ENCODE measurements at regions not wholly inside any gene's neighbourhood (a gene's known extent, or its start where the extent isn't known, plus 50 kb on each side); places are given as distances from the start of the nearest gene placed in this dataset.

DNA sequence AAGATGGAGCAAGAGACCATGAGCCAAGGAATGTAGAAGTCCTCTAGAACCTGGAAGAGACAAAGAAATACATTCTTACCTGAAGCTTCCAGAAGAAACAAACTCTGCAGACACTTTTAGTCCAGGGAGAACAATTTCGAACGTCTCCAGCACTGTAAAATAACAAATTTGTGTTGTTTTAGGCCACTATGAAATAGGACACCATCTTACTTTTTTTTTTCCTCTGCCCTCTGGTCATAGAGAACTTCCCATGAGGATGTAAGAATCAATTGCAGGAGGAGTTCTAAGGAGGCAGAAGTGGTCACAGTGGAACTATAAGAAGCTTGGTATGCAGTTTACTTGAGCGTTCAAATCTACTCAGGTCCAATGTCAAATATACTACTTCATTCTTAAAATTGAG lies 1295.9 kb downstream of the ZPLD1 start:
- Histone ChIP-seq H3K4me1 (ENCODE audit: control insufficient read depth, insufficient read depth, low read length) (no peaks in the 10 kb centered on the region), H3K9ac (ENCODE audit: low read length) (no peak overlapping the region), H3K36me3 (ENCODE audit: control insufficient read depth, insufficient read depth, low read length) (no peaks in the 10 kb centered on the region), H3K9me3 (ENCODE audit: control insufficient read depth, insufficient read depth, low read depth, low read length) (no peaks in the 10 kb centered on the region), H3K27me3 (ENCODE audit: control insufficient read depth, insufficient read depth, low read length) (no peaks in the 10 kb centered on the region), H3K4me3 (ENCODE audit: low read depth, low read length) (no peak overlapping the region), H3K27ac (ENCODE audit: low read depth, low read length) (no peak overlapping the region)

GRCh38 chr3:103752986-103753385 lies 1318.2 kb downstream of the ZPLD1 start:
- Histone ChIP-seq H3K27ac (ENCODE audit: low read depth, low read length) (no peak overlapping the region), H3K9me3 (ENCODE audit: control insufficient read depth, insufficient read depth, low read depth, low read length) (no peaks in the 10 kb centered on the region), H3K9ac (ENCODE audit: low read length) (no peak overlapping the region), H3K4me1 (ENCODE audit: control insufficient read depth, insufficient read depth, low read length) (no peaks in the 10 kb centered on the region), H3K4me3 (ENCODE audit: low read depth, low read length) (no peak overlapping the region), H3K36me3 (ENCODE audit: control insufficient read depth, insufficient read depth, low read length) (no peaks in the 10 kb centered on the region), H3K27me3 (ENCODE audit: control insufficient read depth, insufficient read depth, low read length) (no peaks in the 10 kb centered on the region)

DNA sequence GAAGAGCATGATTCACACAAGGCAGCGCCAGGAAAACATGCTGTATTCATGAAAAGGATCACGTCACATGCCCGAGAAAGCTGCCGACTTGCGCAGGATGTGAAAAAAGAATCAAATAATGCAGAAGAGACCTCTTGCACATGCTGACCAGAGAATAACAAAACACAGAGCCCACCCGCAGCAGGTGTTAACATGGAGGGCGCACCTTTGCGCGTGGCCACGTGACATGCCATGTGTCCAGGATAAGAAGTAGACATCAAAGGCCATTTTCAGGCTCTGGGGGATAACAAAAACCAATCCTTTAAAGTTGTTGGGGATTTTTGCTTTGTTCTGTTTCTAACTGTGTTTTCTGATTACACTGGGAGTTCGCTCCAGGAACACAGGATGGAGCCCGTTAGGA lies 1332.8 kb downstream of the ZPLD1 start:
- Histone ChIP-seq H3K4me1 (ENCODE audit: control insufficient read depth, insufficient read depth, low read length) (no peaks in the 10 kb centered on the region), H3K9me3 (ENCODE audit: control insufficient read depth, insufficient read depth, low read depth, low read length) (no peaks in the 10 kb centered on the region), H3K27ac (ENCODE audit: low read depth, low read length) (no peak overlapping the region), H3K27me3 (ENCODE audit: control insufficient read depth, insufficient read depth, low read length) (no peaks in the 10 kb centered on the region), H3K9ac (ENCODE audit: low read length) (no peak overlapping the region), H3K36me3 (ENCODE audit: control insufficient read depth, insufficient read depth, low read length) (no peaks in the 10 kb centered on the region), H3K4me3 (ENCODE audit: low read depth, low read length) (no peak overlapping the region)

DNA sequence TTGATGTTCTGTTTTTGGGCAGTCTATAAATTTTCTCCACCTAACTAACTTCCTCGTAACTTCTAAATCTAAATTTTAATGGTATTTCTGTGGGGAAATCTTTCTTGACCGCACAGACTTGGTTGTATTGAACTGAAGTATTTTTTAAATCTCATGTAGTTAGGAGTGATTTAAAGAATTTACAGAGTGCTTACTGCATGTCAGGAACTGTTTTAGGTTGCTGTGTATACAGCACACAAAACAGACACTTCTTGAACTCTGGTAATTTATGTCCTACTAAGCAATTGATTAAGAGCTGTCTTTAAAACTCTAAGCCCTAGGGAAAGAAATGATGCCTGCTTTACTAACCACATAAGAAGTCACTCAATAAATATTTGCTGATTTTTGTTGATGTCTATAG lies 1350.2 kb downstream of the ZPLD1 start:
- H3K4me1 ChIP-seq (ENCODE audit: control insufficient read depth, insufficient read depth, low read length): peaks cover 3% of the 10 kb centered on the region; the same call in 1 of the 2 replicates
- H3K9ac ChIP-seq (ENCODE audit: low read length): no peak overlapping the region
- H3K4me3 ChIP-seq (ENCODE audit: low read depth, low read length): no peak overlapping the region
- no peaks in the 10 kb centered on the region for H3K36me3 ChIP-seq (ENCODE audit: control insufficient read depth, insufficient read depth, low read length)
- H3K27ac ChIP-seq (ENCODE audit: low read depth, low read length): no peak overlapping the region
- H3K9me3 ChIP-seq (ENCODE audit: control insufficient read depth, insufficient read depth, low read depth, low read length): no peaks in the 10 kb centered on the region
- H3K27me3 ChIP-seq (ENCODE audit: control insufficient read depth, insufficient read depth, low read length): no peaks in the 10 kb centered on the region

- peaks cover 3% of the 10 kb centered on the region; the same call in 1 of the 2 replicates for H3K4me1 ChIP-seq (ENCODE audit: control insufficient read depth, insufficient read depth, low read length)
- no peak overlapping the region for H3K27ac ChIP-seq (ENCODE audit: low read depth, low read length)
- H3K36me3 ChIP-seq (ENCODE audit: control insufficient read depth, insufficient read depth, low read length): no peaks in the 10 kb centered on the region
- H3K4me3 ChIP-seq (ENCODE audit: low read depth, low read length): no peak overlapping the region
- no peaks in the 10 kb centered on the region for H3K27me3 ChIP-seq (ENCODE audit: control insufficient read depth, insufficient read depth, low read length)
- no peaks in the 10 kb centered on the region for H3K9me3 ChIP-seq (ENCODE audit: control insufficient read depth, insufficient read depth, low read depth, low read length)
- H3K9ac ChIP-seq (ENCODE audit: low read length): no peak overlapping the region
Observed at GRCh38 chr3:103785537-103785936, 1350.7 kb downstream of the ZPLD1 start.

GRCh38 chr3:103786296-103786695 lies 1351.5 kb downstream of the ZPLD1 start:
- Histone ChIP-seq H3K27me3 (ENCODE audit: control insufficient read depth, insufficient read depth, low read length) (no peaks in the 10 kb centered on the region), H3K4me3 (ENCODE audit: low read depth, low read length) (no peak overlapping the region), H3K36me3 (ENCODE audit: control insufficient read depth, insufficient read depth, low read length) (no peaks in the 10 kb centered on the region), H3K9ac (ENCODE audit: low read length) (no peak overlapping the region), H3K4me1 (ENCODE audit: control insufficient read depth, insufficient read depth, low read length) (peaks cover 3% of the 10 kb centered on the region; the same call in 1 of the 2 replicates), H3K27ac (ENCODE audit: low read depth, low read length) (no peak overlapping the region), H3K9me3 (ENCODE audit: control insufficient read depth, insufficient read depth, low read depth, low read length) (no peaks in the 10 kb centered on the region)

GRCh38 chr3:103787164-103787871 lies 1352.5 kb downstream of the ZPLD1 start:
- Histone ChIP-seq H3K4me1 (ENCODE audit: control insufficient read depth, insufficient read depth, low read length) (peaks cover 3% of the 10 kb centered on the region; the same call in 1 of the 2 replicates), H3K36me3 (ENCODE audit: control insufficient read depth, insufficient read depth, low read length) (no peaks in the 10 kb centered on the region), H3K9me3 (ENCODE audit: control insufficient read depth, insufficient read depth, low read depth, low read length) (no peaks in the 10 kb centered on the region), H3K27ac (ENCODE audit: low read depth, low read length) (no peak overlapping the region), H3K9ac (ENCODE audit: low read length) (no peak overlapping the region), H3K4me3 (ENCODE audit: low read depth, low read length) (no peak overlapping the region), H3K27me3 (ENCODE audit: control insufficient read depth, insufficient read depth, low read length) (no peaks in the 10 kb centered on the region)

DNA sequence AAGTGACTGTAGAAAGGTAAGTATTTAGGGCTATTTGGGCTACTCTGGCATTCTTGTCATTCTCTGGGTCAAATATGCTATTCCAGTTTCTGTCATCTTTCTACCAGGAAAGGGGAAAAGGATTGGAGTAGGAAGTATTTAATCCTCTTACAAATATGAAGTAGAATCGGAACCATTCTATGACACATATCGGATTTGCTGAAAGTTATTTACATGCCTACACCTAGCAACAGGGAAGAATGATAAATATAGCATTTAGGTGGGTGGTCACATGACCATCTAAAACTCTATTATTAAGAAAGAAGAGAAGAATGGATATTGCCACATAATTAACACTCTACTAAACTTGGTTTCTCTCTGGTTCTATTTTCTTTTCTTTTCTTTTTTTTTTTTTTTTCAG lies 1353.1 kb downstream of the ZPLD1 start:
- Histone ChIP-seq H3K4me3 (ENCODE audit: low read depth, low read length) (no peak overlapping the region), H3K27me3 (ENCODE audit: control insufficient read depth, insufficient read depth, low read length) (no peaks in the 10 kb centered on the region), H3K27ac (ENCODE audit: low read depth, low read length) (no peak overlapping the region), H3K9me3 (ENCODE audit: control insufficient read depth, insufficient read depth, low read depth, low read length) (no peaks in the 10 kb centered on the region), H3K4me1 (ENCODE audit: control insufficient read depth, insufficient read depth, low read length) (peaks cover 3% of the 10 kb centered on the region; the same call in 1 of the 2 replicates), H3K36me3 (ENCODE audit: control insufficient read depth, insufficient read depth, low read length) (no peaks in the 10 kb centered on the region), H3K9ac (ENCODE audit: low read length) (no peak overlapping the region)

- H3K4me3 ChIP-seq (ENCODE audit: low read depth, low read length): no peak overlapping the region
- H3K9ac ChIP-seq (ENCODE audit: low read length): no peak overlapping the region
- H3K9me3 ChIP-seq (ENCODE audit: control insufficient read depth, insufficient read depth, low read depth, low read length): no peaks in the 10 kb centered on the region
- H3K27ac ChIP-seq (ENCODE audit: low read depth, low read length): no peak overlapping the region
- H3K4me1 ChIP-seq (ENCODE audit: control insufficient read depth, insufficient read depth, low read length): no peaks in the 10 kb centered on the region
- H3K27me3 ChIP-seq (ENCODE audit: control insufficient read depth, insufficient read depth, low read length): no peaks in the 10 kb centered on the region
- H3K36me3 ChIP-seq (ENCODE audit: control insufficient read depth, insufficient read depth, low read length): no peaks in the 10 kb centered on the region
Observed at GRCh38 chr3:103791786-103792515, 1357.1 kb downstream of the ZPLD1 start.

- no peak overlapping the region for H3K9ac ChIP-seq (ENCODE audit: low read length)
- no peaks in the 10 kb centered on the region for H3K4me1 ChIP-seq (ENCODE audit: control insufficient read depth, insufficient read depth, low read length)
- H3K27ac ChIP-seq (ENCODE audit: low read depth, low read length): no peak overlapping the region
- H3K27me3 ChIP-seq (ENCODE audit: control insufficient read depth, insufficient read depth, low read length): no peaks in the 10 kb centered on the region
- no peaks in the 10 kb centered on the region for H3K36me3 ChIP-seq (ENCODE audit: control insufficient read depth, insufficient read depth, low read length)
- no peaks in the 10 kb centered on the region for H3K9me3 ChIP-seq (ENCODE audit: control insufficient read depth, insufficient read depth, low read depth, low read length)
- no peak overlapping the region for H3K4me3 ChIP-seq (ENCODE audit: low read depth, low read length)
Observed at GRCh38 chr3:103794656-103795055, 1359.8 kb downstream of the ZPLD1 start.

DNA sequence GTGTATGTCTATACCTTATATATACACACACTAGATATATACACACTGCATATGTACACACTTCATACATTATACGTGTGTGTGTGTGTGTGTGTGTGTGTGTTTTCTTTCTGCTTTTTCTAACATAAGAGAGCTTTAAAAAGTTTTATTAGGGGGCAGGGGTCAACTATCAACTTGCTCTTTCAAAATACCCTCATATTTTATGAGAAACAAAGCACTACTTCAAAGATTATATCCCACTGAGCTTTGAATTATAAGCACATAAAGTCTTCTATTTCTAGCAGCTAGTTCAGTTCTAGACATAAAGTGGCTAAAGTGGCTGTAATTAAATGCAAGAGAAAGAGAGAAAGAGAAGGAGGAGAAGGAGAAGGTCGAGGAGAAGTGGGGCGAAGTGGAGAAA lies 1361.3 kb downstream of the ZPLD1 start:
- no peak overlapping the region for H3K27ac ChIP-seq (ENCODE audit: low read depth, low read length)
- no peak overlapping the region for H3K9ac ChIP-seq (ENCODE audit: low read length)
- no peaks in the 10 kb centered on the region for H3K4me1 ChIP-seq (ENCODE audit: control insufficient read depth, insufficient read depth, low read length)
- no peak overlapping the region for H3K4me3 ChIP-seq (ENCODE audit: low read depth, low read length)
- H3K27me3 ChIP-seq (ENCODE audit: control insufficient read depth, insufficient read depth, low read length): no peaks in the 10 kb centered on the region
- H3K36me3 ChIP-seq (ENCODE audit: control insufficient read depth, insufficient read depth, low read length): no peaks in the 10 kb centered on the region
- H3K9me3 ChIP-seq (ENCODE audit: control insufficient read depth, insufficient read depth, low read depth, low read length): no peaks in the 10 kb centered on the region
